Liver (tissue), 3 donors: ENCODE measurements at regions not wholly inside any gene's neighbourhood (a gene's known extent, or its start where the extent isn't known, plus 50 kb on each side); places are given as distances from the start of the nearest gene placed in this dataset.

Experiments used
- CTCF ChIP-seq: fragments of 150-350 bp; IDR thresholded peaks from 2 replicates; pipeline ENCODE4 v1.5.1; 2017; ENCODE audit warnings: improper control_type of control experiment, low read depth, low read length; ENCODE audit not compliant: missing input control
- EGR1 ChIP-seq, 2 donors: IDR thresholded peaks; 2 replicates each; pipeline ENCODE4 v1.6.1; 2016 to 2018; ENCODE audit warnings: antibody characterized with exemption in 2 of 2, low read depth in 2 of 2
- FOXA2 ChIP-seq: IDR thresholded peaks from 2 replicates; pipeline ENCODE4 v1.6.1; 2016; ENCODE audit warnings: antibody characterized with exemption
- SP1 ChIP-seq: IDR thresholded peaks from 2 replicates; pipeline ENCODE4 v1.6.1; 2018; ENCODE audit warnings: antibody characterized with exemption, mild to moderate bottlenecking
- TAF1 ChIP-seq: conservative IDR thresholded peaks from 2 replicates; pipeline ENCODE4 v1.6.1; 2016; ENCODE audit warnings: antibody characterized with exemption, mild to moderate bottlenecking
- YY1 ChIP-seq: IDR thresholded peaks from 2 replicates; pipeline ENCODE4 v1.6.1; 2016; ENCODE audit warnings: antibody characterized with exemption, mild to moderate bottlenecking
- ZBTB33 ChIP-seq: IDR thresholded peaks from 2 replicates; pipeline ENCODE4 v1.6.1; 2016; ENCODE audit warnings: antibody characterized with exemption
- donor health status: healthy.
- donor health status: healthy.

- no peak for TF ChIP-seq CTCF
- no peak for TF ChIP-seq SP1
- no peak for TF ChIP-seq TAF1
- no peak for TF ChIP-seq YY1
- no peak for TF ChIP-seq FOXA2
- no peak for TF ChIP-seq ZBTB33
- no peak for TF ChIP-seq EGR1 (IDR thresholded peaks at IDR 0.05; ENCODE audit: low read depth in 2 of 2)
These were observed 317.5 kb upstream of the RTL1 start for GRCh38 chr14:101220921-101221510.
